HL-60 (cell line): ENCODE measurements at regions not wholly inside any gene's neighbourhood (a gene's known extent, or its start where the extent isn't known, plus 50 kb on each side); places are given as distances from the start of the nearest gene placed in this dataset.

ENCODE experiments used
- DNase-seq, 2 experiments: peaks; one replicate each; pipeline ENCODE4 v3.0.0-alpha.2; 2010 to 2020; ENCODE audit warnings: low read depth in 1 of 2, low spot score in 1 of 2
- H3K27ac ChIP-seq: fragments of 250-450 bp; sonication (Bioruptor Pico); replicated peaks from 2 replicates; pipeline ENCODE4 v1.5.1; 2020; ENCODE audit warnings: mild to moderate bottlenecking, moderate library complexity
- H3K27me3 ChIP-seq: fragments of 250-450 bp; sonication (Bioruptor Pico); 2 replicates; pipeline ENCODE4 v1.5.1; 2021; ENCODE audit warnings: mild to moderate bottlenecking, moderate library complexity; ENCODE audit not compliant: insufficient read depth, poor library complexity, severe bottlenecking
- H3K4me3 ChIP-seq: replicated peaks from 2 replicates; pipeline ENCODE4 v1.5.1; 2011; ENCODE audit warnings: mild to moderate bottlenecking, control low read depth, low read length; ENCODE audit not compliant: insufficient read depth
- CTCF ChIP-seq: IDR thresholded peaks from one replicate; pipeline ENCODE4 v1.5.1; 2011; ENCODE audit warnings: low read length, control low read depth, inconsistent platforms; ENCODE audit not compliant: insufficient read depth
- GABPA ChIP-seq: IDR thresholded peaks from 2 replicates; pipeline ENCODE4 v1.6.1; 2012; ENCODE audit warnings: low read depth
- POLR2AphosphoS5 ChIP-seq: IDR thresholded peaks from 2 replicates; pipeline ENCODE4 v1.6.1; 2012; ENCODE audit warnings: low read depth
- REST ChIP-seq: IDR thresholded peaks from 2 replicates; pipeline ENCODE4 v1.6.1; 2012; ENCODE audit warnings: low read depth; ENCODE audit not compliant: insufficient replicate concordance
- SPI1 ChIP-seq: IDR thresholded peaks from 2 replicates; pipeline ENCODE4 v1.6.1; 2012; ENCODE audit warnings: low read depth, mild to moderate bottlenecking, borderline replicate concordance

- Histone ChIP-seq H3K4me3 (no peak overlapping the region), H3K27ac (no peak overlapping the region), H3K27me3 (peaks cover 3% of the 10 kb centered on the region)
- DNase-seq: no peak
- TF ChIP-seq SPI1 (no peak), CTCF (no peak), GABPA (no peak), REST (no peak), POLR2AphosphoS5 (no peak)
Measured at GRCh38 chr9:117480253-117480652, 65.4 kb upstream of the ASTN2 start.

- TF ChIP-seq REST: no peak
- TF ChIP-seq GABPA: no peak
- TF ChIP-seq POLR2AphosphoS5: no peak
- no peaks in the 10 kb centered on the region for H3K27me3 ChIP-seq
- no peak for DNase-seq
- H3K27ac ChIP-seq: no peak overlapping the region
- no peak overlapping the region for H3K4me3 ChIP-seq
Measured at GRCh38 chr9:117473293-117473692, 58.4 kb upstream of the ASTN2 start.

GRCh38 chr9:117470902-117471301, 56.0 kb upstream of the ASTN2 start:
- no peak for TF ChIP-seq POLR2AphosphoS5
- no peak for TF ChIP-seq CTCF
- no peak for TF ChIP-seq SPI1
- no peak for TF ChIP-seq GABPA
- no peak for TF ChIP-seq REST
- no peak for DNase-seq
- Histone ChIP-seq H3K27ac (no peak overlapping the region), H3K27me3 (no peaks in the 10 kb centered on the region), H3K4me3 (no peak overlapping the region)

GRCh38 chr9:117470455-117470854, 55.6 kb upstream of the ASTN2 start:
- no peak overlapping the region for H3K4me3 ChIP-seq
- DNase-seq: no peak
- H3K27ac ChIP-seq: no peak overlapping the region
- TF ChIP-seq POLR2AphosphoS5 (no peak), REST (no peak), SPI1 (no peak), CTCF (no peak), GABPA (no peak)
- no peaks in the 10 kb centered on the region for H3K27me3 ChIP-seq
